ENCODE measurements at regions not wholly inside any gene's neighbourhood (a gene's known extent, or its start where the extent isn't known, plus 50 kb on each side); places are given as distances from the start of the nearest gene placed in this dataset.

GRCh38 chr15:47013446-47013845 lies 703.9 kb upstream of the SEMA6D start:
- no peak for TF ChIP-seq NRF1 (conservative IDR thresholded peaks at IDR 0.05; ENCODE audit: low read depth, low read length)
- no peak for TF ChIP-seq REST (IDR thresholded peaks at IDR 0.05; ENCODE audit: low read depth, low read length)
- TF ChIP-seq CTCF (IDR thresholded peaks at IDR 0.05 in 2 of 3, conservative IDR thresholded peaks at IDR 0.05 in 1 of 3; ENCODE audit: control insufficient read depth in 2 of 3, extremely low read depth in 1 of 3, insufficient read depth in 1 of 3, low read depth in 3 of 3, low read length in 3 of 3): no peak
- TF ChIP-seq TAF1 (IDR thresholded peaks at IDR 0.05; ENCODE audit: borderline replicate concordance, low read depth, low read length): no peak
- no peak for TF ChIP-seq POLR2AphosphoS5 (IDR thresholded peaks at IDR 0.05; ENCODE audit: low read length)
- no peak for TF ChIP-seq ZNF24 (IDR thresholded peaks at IDR 0.05)
- TF ChIP-seq ESRRA (IDR thresholded peaks at IDR 0.05; ENCODE audit: low read length): no peak
- no peak for TF ChIP-seq CHD4 (IDR thresholded peaks at IDR 0.05)
- TF ChIP-seq EZH2 (IDR thresholded peaks at IDR 0.05; ENCODE audit: borderline replicate concordance, control insufficient read depth, low read depth, low read length): no peak
- no peak for TF ChIP-seq GATAD2B (conservative IDR thresholded peaks at IDR 0.05; ENCODE audit: low read depth)

Measured in GM12878 (cell line).